ENCODE measurements at regions not wholly inside any gene's neighbourhood (a gene's known extent, or its start where the extent isn't known, plus 50 kb on each side); places are given as distances from the start of the nearest gene placed in this dataset.

DNA sequence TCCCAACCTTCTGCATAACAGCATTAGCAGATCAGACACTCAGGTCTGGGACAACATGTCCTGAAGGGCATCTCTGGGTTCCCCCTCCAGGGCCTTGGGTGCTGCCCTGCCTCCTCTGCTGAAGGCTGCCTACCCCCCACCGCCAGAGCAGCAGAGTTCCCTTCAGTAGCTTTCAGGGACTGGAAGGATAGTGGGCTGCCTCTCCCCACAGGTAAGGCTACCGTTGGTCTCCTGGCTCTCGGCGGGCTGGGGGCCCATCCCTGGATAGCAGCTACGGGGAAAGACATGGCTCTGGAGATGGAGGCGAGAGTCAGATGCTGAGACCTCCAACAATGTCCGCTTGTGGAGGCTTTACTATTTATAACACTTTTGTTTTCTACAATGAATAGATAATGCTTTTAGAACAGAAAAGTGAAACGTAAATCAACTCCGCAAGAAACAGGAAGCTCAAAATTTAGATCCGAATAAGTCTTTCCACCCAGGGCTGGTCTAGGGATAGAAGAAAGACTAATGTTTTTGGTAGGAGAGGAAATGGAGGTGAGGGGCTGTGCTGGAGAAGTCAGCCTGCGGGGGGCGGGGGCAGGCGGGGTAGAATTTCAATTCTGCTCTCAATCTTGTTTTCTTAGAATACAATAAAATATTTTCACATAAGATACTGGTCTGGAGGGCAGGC lies 58.4 kb downstream of the ARL4C start:
- DNase-seq (ENCODE audit: low read depth in 3 of 3), result no peak

DNA sequence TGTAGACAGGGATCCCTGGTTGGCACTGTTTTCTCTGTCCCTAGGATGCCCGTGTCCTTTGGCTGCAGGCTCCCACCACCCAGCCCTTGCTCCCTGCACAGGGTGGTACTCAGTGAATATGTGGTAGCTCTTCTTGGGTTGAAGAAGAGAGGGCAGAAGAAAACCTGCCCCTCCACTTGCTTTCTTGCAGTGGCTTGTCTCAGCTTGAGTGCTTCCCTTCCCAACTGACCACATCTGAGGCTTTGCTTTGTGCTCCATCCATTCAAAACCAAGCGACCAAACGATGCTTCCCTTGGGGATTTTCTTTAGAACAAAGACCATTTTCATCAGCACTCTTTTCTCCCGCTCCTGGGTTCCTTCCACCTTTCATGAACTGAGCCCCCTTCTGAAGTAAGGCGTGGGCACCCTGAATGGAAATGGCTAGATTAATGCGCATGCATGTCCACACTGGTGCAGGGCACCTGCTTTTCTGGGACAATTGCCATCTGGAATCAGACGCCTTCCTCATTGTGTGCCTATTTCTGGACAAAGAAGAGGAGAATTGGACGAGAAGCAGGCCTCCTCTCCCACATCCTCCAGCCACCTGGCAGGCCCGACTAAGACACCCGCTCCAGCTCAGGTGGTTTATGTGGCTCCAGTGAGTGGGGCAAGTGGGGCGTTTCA lies 59.1 kb downstream of the ARL4C start:
- no peak for DNase-seq (ENCODE audit: low read depth in 3 of 3)

DNA sequence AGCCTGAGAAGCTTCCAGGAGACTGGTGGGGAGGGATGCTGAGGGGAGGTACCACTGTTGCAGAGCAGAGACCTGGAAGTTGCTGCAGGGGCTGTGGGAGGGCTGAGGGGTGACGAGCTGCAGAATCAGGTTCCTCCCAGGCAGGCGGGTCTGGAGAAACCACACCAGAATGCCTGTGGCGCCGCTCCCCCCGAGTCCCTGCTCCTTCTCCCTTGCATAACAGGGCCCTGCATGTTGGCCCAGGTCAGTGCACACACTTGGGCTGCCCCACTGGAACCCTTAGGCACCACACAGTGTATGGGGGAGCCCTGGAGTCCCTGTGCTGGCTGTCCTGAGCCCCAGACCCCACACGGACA lies 60.4 kb downstream of the ARL4C start:
- no peak for DNase-seq (ENCODE audit: low read depth in 3 of 3)

DNA sequence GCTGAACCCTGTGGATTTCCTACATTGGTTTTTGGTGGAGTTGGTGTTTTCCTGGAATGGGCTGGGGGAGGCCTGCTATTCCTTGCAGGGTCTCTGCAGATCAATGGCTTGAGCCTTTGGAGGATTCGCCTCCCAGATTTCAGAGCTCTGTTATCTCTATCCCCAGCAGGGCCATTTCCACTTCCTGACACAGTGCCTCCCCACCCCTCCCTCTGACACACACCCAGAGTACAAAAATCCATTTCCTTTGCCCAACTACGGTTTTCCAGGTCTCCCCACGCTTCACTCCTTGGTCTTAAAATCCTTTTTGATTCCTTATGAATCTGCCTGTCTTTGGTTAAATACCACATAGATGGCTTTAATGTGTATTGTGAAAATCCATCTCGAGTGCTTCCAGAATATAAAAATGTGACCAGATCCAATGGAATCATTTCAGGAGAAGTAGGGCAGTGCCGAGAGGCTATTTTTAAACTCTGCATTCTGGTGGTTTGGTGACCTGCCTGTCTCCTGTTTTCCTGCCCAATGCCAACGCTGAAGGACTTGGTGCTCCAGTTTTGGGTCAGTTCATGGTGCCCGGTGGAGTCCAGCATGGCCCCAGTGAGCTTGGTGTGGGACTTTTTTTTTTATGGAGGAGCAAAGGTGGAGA lies 60.9 kb downstream of the ARL4C start:
- no peak for DNase-seq (ENCODE audit: low read depth in 3 of 3)

DNA sequence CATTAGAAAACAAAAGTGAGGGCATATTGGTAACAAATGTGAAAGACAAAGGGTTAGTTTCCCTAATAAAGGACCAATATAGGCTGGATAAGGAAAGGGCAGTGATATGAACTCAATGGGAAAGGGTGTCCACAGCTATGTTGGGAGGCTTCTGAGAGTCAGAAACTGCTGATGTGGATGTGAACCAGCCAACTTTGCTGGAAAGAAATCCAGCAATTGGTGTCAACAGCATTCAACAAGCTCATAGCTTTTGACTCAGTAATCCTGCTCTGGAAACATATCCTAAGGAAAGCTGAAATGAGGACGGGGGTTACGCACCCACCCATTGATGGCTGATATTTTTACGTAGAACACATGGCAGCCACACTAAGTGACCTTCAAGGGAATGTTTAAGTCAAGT lies 63.7 kb downstream of the ARL4C start:
- DNase-seq (ENCODE audit: low read depth in 3 of 3), result no peak

DNA sequence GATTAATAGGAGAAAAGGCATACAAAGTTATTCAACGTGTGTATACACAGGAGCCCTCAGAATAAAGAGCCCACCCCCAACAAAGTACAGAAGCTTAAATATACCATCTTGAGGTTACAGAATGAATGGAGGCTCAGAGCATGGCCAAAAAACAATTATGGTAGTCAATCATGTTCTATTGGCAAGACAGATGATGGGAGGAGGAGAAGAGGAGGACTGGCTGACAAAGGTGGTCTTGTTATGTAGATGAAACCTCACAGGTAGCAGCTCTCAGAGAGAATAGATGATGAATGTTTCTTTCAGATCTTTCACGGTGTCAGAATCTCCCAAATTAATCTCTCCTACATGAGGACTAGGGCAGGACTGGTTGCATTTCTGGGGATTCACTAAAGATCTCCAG lies 66.0 kb downstream of the ARL4C start:
- DNase-seq (ENCODE audit: low read depth in 3 of 3), result no peak

DNA sequence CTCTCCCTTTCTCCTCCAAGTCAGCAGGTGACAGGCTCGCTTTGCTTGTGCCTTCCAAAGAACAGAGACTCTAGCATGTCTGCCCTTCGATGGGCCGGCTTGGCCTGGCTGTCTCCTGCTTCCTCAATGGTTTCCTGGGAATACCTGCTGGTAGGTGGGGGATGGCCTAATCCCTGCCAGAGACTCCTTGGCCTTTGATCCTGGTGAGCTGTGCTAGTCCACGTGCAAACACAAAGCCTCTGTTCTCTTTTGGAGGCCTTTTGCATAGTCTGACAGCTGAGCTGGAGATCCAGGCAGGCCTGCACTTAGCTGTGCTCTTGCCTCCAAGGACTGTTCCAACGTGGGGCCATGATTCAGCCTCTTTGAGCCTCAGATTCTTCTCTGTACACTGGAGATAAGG lies 67.6 kb downstream of the ARL4C start:
- no peak for DNase-seq (ENCODE audit: low read depth in 3 of 3)

DNA sequence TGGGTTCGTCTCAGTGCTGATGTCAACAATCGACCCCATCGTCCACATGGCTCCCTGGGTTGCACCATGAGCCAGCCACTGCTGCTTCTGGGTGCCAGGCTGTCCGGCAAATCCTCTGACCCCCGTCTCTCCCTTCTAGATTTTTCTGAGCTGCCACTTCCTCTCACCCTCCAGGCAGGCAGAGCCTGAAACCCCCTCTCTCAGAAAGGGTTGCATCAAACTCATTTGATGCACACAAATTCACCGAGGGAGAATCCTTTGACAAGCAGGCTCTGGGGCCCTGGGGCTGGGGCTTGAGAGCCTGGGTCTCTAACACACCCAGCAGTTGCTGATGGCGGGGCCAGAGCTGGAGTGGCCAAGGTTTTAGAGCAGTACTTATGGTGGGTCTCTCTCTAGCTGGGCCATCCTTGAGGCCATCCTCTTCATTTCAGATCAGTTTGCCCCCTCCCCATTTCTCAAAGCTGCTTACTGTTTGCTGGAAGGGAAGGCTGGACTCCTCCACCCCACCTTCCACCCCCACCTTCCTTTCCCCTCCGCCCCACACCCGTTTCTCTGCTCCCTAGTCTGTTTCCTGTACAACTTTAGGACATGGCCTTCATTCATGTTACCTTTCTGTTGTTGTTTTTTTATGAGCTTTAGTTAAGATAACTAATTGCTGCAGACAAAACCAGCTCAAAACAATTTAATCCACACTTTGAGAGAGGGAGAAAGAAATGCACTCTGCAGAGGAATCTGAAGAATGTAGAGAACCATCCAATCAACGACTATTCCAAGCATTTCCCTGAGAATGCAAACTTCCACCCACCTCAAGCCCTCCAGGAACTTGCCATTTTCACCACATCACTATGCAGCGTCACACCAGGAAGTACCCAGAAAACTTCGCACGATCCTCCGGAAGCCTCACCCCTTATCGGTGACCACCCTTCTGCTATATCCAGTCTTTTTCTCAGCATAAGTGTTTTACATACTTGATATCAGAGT lies 69.5 kb downstream of the ARL4C start:
- DNase-seq (ENCODE audit: low read depth in 3 of 3), result no peak

DNA sequence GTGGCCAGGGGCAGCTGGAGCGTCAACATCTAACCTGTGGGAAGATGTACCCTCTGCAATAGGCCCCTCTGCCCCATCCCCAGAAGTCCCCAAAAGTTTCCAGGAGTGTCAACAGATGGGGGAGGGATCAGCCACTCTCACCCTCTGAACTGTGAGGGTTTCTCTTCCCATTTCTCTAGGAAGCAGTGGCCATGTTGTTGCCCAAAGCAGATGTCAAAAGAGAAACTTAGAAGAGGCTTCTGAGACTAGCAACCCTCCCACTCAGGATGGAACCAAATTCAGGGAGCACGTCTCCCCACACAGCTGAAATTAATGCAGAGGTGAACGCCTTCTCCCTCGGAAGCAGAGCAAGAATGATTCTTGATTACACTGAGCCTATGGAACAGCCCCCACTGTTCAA lies 70.3 kb downstream of the ARL4C start:
- no peak for DNase-seq (ENCODE audit: low read depth in 3 of 3)

DNA sequence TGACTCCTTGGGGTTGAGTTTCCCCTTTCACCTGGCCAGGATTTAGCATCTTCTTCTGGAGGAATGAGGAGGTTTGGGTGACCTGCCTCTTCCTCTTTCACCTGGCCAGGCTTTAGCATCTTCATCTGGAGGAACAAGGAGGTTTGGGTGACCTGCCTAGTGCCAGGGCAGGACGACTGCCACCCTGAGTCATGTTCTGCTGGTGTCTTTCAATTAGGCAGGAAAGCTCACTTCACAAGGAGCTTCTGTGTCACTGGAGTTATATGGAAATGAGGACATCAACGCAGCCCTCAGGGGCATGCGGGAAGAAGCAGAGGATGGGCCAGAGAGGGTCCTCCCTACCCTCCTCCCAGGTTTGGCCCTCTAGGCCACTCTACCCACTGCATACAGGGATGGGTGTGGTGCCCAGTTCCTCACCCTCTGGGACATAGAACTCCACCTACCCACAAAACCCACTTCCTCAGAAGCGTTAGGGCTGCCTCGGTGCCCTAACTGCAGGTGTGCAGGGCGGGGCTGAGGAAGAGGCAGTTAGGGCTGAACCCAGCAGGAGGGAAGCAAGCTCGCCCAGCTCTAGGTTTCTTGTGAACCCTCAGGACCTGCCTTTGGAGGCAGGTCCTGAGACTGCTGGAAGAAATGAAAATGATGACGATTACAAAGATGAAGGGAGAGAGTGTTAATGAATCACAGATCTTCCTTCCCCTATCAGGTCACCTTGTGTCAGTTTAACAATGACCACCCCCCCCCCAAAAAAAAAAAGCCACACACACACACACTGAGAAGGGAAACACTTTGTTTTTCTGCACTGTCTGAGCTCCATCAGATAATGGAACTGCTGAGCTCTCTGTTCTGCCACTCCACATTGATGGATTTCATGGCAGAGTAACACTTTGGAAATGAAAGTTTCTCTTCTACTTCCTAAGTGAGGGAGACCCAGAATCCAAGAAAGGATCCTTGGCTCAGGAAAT lies 71.0 kb downstream of the ARL4C start:
- DNase-seq (ENCODE audit: low read depth in 3 of 3), result peak in 1 of 3 donors; percentile 30

DNA sequence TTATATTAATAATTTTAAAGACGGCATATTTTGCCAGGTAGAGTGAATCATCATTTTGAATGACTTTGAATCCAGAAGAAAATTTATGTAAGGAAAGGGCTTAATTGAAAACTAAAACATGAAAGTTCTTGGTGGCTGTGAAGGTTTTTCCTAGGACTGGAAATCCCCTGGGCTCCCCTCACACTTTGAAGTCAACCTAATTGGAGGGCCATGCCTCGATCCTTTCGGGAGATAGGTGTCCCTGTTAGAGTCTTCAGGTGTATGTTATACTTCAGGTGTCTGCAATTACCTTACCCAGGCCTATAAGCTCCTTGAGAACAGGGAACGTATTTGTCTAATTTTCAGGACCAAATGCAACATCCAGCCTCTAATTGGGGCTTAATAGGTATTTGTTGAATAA lies 73.0 kb downstream of the ARL4C start:
- DNase-seq (ENCODE audit: low read depth in 3 of 3), result no peak

DNA sequence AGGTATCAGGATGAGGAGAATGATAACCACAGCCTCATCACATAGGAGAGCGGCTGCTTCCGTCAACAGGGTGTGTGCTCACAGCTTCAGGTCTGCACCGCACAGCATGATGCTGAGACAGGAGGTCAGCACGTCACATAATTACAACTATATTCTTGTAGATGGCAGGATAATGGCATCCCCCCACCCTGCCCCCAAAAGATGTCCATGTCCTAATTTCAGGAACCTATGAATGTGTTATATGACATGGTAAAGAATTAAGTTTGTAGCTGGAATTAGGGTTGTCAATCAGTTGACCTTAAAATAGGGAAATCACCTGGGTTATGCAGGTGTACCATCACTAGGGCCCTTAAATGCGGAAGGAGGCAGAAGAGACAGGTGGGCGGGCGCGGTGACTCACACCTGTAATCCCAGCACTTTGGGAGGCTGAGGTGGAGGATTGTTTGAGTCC lies 73.9 kb downstream of the ARL4C start:
- peak in 1 of 3 donors; percentile 22 for DNase-seq (ENCODE audit: low read depth in 3 of 3)

DNA sequence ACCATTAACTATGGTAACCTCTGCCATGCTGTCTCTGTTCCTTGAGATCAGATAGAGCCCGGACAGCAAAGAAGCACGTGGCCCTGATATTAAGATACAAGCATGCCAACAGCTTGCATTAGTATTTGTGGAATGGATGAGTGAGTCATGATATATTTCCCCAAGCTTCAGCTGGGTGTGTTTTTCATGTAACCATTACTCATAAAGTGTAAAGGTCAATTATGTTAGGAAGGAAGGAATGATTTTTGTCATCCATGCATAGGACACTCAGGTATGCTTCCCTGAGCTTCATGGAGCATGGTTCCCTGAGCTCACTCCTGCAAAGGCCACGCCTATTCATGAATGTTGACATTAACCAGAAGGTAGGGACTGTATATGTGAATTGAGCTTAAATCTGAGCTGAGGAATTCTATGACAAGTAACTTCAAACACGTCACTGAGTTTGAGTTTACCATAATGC lies 74.6 kb downstream of the ARL4C start:
- DNase-seq (ENCODE audit: low read depth in 3 of 3), result no peak

DNA sequence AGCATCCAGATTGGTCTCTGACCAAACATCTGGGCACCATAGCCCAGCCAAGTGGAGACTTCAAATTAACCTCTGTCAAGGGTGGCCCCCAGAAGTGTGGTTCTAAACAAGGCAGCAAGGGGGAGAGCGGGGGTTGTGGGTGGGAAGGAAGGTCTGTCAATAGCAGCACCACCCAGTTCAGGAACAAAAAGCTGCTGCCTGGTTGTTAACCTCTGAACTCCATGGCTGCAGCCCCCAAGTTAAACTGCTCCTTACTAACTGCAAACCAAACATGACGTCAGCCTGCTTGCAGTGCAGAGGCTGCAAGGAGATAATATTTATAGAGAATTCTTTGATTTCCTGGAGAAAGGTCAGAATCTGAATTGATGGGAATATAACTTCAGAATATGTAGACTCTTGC lies 76.5 kb downstream of the ARL4C start:
- DNase-seq (ENCODE audit: low read depth in 3 of 3), result no peak

DNA sequence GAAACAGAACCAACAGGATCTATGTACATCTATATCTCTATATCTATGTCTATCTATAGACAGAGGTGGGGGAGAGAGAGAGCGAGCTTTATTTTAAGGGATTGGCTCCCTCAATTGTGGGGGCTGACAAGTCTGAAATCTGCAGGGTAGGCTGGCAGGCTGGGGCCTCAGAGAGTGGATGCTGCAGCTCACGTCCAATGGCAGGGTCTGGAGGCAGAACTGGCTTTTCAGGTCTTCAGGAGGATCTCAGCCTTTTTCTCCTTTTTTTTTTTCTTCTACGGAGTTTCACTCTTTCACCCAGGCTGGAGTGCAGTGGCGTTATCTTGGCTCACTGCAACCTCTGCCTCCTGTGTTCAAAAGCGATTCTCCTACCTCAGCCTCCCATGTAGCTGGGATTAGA lies 77.2 kb downstream of the ARL4C start:
- no peak for DNase-seq (ENCODE audit: low read depth in 3 of 3)

DNA sequence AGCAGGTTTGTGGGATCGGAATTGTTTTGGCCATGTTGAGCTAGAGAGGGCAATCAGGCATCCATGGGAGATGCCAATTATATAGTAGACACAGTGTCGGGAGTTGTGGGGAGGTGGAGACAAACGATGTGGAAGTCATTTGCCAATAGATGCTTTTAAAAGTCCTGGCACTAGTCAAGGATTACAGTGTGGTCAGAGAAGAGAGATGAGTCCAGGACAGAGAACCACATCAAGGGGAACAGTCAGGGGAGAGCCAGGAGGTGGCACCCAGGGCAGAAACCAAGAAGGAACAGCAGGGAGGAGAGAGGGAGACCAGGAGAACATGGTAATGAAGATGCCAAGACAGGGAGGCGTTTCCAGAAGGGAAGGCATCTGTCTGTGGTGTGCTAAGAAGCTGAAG lies 81.2 kb downstream of the ARL4C start:
- no peak for DNase-seq (ENCODE audit: low read depth in 3 of 3)

DNA sequence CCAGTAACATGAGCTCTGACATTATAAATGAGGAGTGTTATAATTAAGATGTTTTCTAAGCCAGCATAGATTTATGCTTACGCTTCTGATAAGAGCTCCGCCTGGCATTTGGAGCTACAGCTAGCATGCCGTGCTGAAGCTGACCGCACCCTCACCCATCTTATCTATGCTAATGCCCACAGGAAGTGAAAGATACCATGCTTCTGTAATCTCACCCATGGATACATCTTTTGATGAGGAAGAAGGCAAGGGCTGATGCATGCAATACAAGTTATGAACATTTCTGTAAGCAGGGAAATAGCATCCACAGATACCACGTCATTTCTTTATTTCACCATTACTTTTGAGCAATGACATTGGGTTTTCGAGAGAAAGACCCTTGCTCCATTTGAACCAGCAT lies 82.3 kb downstream of the ARL4C start:
- no peak for DNase-seq (ENCODE audit: low read depth in 3 of 3)

DNA sequence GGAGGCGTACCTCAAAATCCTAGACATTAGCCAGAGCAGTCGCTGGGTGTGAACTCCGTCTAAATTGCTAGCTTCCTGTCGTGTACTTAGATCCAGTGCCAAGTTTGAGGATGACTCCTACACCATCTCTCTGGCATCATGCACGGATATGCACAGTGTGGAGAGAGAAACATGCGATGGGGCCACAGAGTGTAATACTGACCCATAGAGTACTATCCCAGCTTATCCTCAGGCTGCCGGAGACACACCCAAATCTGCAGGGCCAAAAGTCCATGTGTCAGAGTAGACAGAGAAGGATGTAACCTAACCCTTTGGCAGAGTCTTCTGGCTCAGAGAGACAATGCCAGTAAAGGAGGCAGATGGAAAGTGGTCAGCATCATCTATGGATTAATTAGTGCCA lies 84.2 kb downstream of the ARL4C start:
- DNase-seq (ENCODE audit: low read depth in 3 of 3), result no peak

DNA sequence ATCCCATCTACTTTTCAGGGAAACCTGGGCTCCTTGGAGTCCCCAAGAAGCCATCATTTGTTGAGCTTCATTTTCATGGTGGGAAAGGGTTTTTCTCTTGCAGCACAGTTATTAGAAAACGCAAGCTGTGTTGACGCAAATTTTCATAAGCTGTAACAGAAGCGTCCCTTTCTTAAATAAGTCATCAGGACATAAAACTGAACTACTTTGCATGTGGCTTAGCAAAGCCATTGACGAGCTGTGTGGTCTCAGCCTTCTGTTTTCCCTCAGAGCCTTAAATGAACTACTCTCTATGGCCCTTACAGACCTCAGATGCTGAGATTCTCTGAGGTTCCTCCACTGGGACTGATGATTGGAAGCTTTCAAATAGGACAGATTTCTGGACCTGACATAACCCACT lies 85.1 kb downstream of the ARL4C start:
- no peak for DNase-seq (ENCODE audit: low read depth in 3 of 3)

DNA sequence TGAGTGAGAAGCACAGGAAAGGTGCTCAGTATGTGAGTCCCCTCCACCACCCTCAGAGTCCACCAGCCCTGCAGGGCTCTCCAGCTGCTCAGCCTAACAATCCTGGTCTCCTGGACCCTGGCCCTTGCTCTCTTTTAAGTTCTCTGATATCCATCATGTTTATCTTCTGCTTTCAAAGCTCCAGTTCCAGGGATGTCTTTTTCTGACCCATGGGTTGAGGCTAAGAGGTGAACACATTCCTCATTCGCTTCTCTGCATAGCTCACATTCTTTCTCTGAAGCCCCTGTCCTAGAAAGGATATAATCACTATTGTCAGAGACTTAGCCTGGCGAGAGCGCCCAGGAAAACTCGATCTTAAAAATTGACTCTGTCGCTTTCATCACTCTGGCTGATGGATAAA lies 86.4 kb downstream of the ARL4C start:
- no peak for DNase-seq (ENCODE audit: low read depth in 3 of 3)

DNA sequence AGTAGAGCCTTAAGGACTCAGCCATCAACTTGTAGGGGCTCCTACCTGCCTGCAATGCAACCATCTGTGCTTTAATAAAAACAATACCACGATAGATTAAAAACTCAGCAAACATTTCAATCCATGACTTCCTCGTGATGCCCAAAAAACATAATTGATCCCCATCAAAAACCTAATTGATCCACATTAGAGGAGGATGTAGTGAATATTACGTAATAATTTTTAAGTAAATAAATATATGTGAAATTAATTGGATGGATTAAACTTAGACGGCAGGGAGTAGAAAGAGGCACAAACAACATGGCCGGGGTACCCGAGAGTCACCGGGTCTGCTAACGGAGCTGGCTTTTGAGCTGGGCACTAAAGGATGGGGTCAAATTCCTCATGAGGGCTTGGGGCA lies 87.3 kb downstream of the ARL4C start:
- DNase-seq (ENCODE audit: low read depth in 3 of 3), result no peak
